Type B pancreatic cell (in vitro differentiated cells): ENCODE measurements at regions not wholly inside any gene's neighbourhood (a gene's known extent, or its start where the extent isn't known, plus 50 kb on each side); places are given as distances from the start of the nearest gene placed in this dataset.

Experiments used
- DNase-seq: peaks from one replicate; pipeline ENCODE4 v3.0.0; 2021; ENCODE audit warnings: mixed read lengths; ENCODE audit not compliant: unreplicated experiment; ENCODE audit errors: extremely low spot score
- H3K27ac Mint-ChIP-seq: 2 replicates; pipeline ENCODE4 v1.8.0; 2021; ENCODE audit warnings: mild to moderate bottlenecking, mixed read lengths
- H3K27me3 Mint-ChIP-seq: 2 replicates; pipeline ENCODE4 v1.8.0; 2021; ENCODE audit warnings: mixed read lengths
- H3K36me3 Mint-ChIP-seq: 2 replicates; pipeline ENCODE4 v1.8.0; 2021; ENCODE audit warnings: mixed read lengths
- H3K4me1 Mint-ChIP-seq: one replicate; pipeline ENCODE4 v1.8.0; 2021; ENCODE audit warnings: mixed read lengths; ENCODE audit not compliant: unreplicated experiment
- H3K4me3 Mint-ChIP-seq: 2 replicates; pipeline ENCODE4 v1.8.0; 2021; ENCODE audit warnings: mild to moderate bottlenecking, mixed read lengths
- H3K9me3 Mint-ChIP-seq: 2 replicates; pipeline ENCODE4 v1.8.0; 2021; ENCODE audit warnings: mixed read lengths
- CTCF ChIP-seq: fragments of 200-600 bp; sonication (generic); conservative IDR thresholded peaks from 2 replicates; pipeline ENCODE4 v1.5.0; 2021; ENCODE audit warnings: antibody characterized with exemption, mild to moderate bottlenecking

GRCh38 chr5:126046318-126046717, 376.9 kb upstream of the GRAMD2B start:
- peaks cover 58% of the 10 kb centered on the region for H3K27me3 Mint-ChIP-seq
- no peak for DNase-seq
- H3K4me3 Mint-ChIP-seq: no peak overlapping the region
- peaks cover 35% of the 10 kb centered on the region for H3K4me1 Mint-ChIP-seq
- H3K27ac Mint-ChIP-seq: no peak overlapping the region
- peaks cover 9% of the 10 kb centered on the region for H3K9me3 Mint-ChIP-seq
- TF ChIP-seq CTCF: no peak
- H3K36me3 Mint-ChIP-seq: peaks cover 5% of the 10 kb centered on the region

DNA sequence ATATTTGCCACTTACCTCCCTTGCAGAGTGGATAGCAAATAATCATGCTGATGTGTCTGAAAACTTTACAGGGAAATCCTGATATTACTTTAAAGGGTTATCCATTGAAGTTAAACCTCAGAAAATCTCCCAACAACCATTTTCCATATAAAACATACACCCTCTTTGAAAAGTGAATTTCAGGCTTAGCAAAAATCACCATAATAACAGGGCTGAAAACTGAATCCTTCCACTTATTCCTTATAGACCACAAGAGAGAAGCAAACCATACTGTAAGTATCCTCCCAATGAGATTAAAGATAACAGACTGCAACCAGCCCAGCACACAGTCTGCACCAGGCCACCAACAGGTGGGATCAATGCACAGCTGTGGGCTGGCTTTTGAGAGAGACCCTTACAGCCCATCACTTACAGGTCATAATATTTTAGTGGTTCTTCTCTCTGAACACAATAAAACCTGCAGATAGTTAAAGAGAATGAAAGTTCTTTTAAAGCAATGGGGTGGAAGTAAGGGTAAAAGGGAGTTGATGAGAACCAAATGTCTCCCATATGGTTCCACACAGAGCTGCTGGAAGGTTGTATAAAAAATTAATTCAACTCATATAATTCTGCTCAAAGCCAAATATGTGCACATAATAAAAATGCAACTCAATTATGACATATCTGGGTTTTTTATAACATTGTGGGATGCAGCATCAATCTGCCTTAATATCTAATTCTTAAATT, 376.2 kb upstream of the GRAMD2B start:
- no peak overlapping the region for H3K27ac Mint-ChIP-seq
- no peak for DNase-seq
- H3K4me1 Mint-ChIP-seq: peaks cover 35% of the 10 kb centered on the region
- no peak overlapping the region for H3K4me3 Mint-ChIP-seq
- peaks cover 59% of the 10 kb centered on the region for H3K27me3 Mint-ChIP-seq
- H3K36me3 Mint-ChIP-seq: peaks cover 5% of the 10 kb centered on the region
- H3K9me3 Mint-ChIP-seq: peaks cover 9% of the 10 kb centered on the region
- TF ChIP-seq CTCF: no peak

- H3K4me1 Mint-ChIP-seq: peaks cover 39% of the 10 kb centered on the region
- no peaks in the 10 kb centered on the region for H3K36me3 Mint-ChIP-seq
- no peak overlapping the region for H3K4me3 Mint-ChIP-seq
- H3K9me3 Mint-ChIP-seq: no peaks in the 10 kb centered on the region
- H3K27ac Mint-ChIP-seq: no peak overlapping the region
- H3K27me3 Mint-ChIP-seq: peaks cover 62% of the 10 kb centered on the region
- no peak for TF ChIP-seq CTCF
- DNase-seq: no peak
Measured at GRCh38 chr5:126052120-126052519, 371.1 kb upstream of the GRAMD2B start.

- H3K4me1 Mint-ChIP-seq: peaks cover 39% of the 10 kb centered on the region
- H3K4me3 Mint-ChIP-seq: no peak overlapping the region
- H3K9me3 Mint-ChIP-seq: no peaks in the 10 kb centered on the region
- TF ChIP-seq CTCF: no peak
- no peaks in the 10 kb centered on the region for H3K36me3 Mint-ChIP-seq
- H3K27me3 Mint-ChIP-seq: peaks cover 61% of the 10 kb centered on the region
- no peak for DNase-seq
- H3K27ac Mint-ChIP-seq: no peak overlapping the region
Measured at GRCh38 chr5:126052791-126053190, 370.4 kb upstream of the GRAMD2B start.

DNA sequence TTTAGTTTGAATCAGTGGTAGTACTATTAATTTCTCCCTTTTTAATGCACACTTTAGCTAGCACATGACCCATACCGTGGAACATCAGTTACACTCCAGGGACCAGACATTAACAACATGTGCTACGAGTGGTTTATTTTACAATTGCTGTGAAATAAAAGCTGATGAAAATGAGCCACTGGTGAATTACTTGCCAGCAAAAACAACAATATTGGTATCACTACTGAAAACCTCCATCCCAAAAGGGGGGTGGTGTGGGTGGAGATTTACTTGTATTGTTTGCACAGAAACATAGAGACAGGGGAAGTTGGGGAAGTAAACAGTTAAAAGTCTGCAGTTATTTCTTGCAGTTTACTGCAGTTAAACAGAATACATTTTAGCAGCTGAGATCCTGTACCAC, 369.6 kb upstream of the GRAMD2B start:
- TF ChIP-seq CTCF: no peak
- Mint-ChIP-seq H3K27me3 (peaks cover 59% of the 10 kb centered on the region), H3K9me3 (peaks cover 2% of the 10 kb centered on the region), H3K27ac (no peak overlapping the region), H3K4me3 (no peak overlapping the region), H3K4me1 (peaks cover 32% of the 10 kb centered on the region), H3K36me3 (no peaks in the 10 kb centered on the region)
- no peak for DNase-seq
